SKM-1 treated with dmso at 0.1 percent for 144 hours (cell line): ENCODE measurements at regions not wholly inside any gene's neighbourhood (a gene's known extent, or its start where the extent isn't known, plus 50 kb on each side); places are given as distances from the start of the nearest gene placed in this dataset.
A peak's percentile ranks its signal among the peaks of the same experiment; 100 is the strongest.

ENCODE experiments used
- DNase-seq: peaks from one replicate; lab custom pipeline; 2025; ENCODE audit not compliant: unreplicated experiment; lab: John Stamatoyannopoulos, UW

DNA sequence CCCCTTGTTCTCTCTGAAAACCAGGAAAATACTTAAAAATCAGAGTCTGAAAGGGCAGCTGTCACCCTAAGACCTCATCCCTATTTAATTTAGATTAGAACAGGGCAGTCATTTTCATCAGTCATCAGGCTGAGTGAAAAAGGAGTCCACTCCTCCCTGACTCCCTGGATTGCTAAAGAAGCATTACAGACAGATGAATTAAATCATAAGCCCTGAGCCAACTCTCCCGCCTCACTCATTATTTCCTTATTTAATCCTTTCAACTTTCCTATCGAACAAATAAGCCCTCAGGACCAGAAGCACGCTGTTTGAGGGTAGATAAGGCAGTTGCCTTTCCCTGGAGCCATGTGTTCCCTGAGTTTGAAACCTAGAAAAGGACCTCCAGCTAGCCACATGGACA is 201.9 kb upstream of the ANKRD55 start:
- DNase-seq, result no peak

DNA sequence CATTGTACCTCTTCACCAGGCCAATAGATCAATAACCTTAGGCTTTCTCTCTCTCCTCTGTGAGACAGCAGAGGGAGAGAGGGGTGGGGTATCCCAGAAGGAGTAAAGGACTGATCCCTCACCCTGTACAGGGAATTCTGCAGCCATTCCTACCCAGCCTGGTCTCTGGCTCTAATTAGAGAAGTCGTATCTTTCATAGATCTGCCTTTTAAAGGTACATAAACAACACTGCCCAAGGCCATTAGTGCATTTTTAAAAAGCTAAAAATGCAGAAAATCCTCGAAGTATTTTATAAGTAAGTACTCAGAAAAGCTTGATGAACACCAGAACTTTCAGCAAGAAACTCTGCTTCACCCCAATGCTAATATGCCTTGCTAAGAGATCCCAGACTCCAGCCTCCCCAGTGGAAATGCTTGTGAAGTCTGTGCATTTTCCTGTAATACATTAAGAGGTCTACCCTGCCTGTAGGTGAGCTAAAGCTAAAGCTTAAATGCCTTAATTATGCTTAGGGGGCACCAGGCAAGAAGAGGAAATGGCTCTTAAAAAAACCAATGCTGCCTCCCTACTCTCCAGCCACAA is 200.0 kb upstream of the ANKRD55 start:
- DNase-seq, result no peak

DNA sequence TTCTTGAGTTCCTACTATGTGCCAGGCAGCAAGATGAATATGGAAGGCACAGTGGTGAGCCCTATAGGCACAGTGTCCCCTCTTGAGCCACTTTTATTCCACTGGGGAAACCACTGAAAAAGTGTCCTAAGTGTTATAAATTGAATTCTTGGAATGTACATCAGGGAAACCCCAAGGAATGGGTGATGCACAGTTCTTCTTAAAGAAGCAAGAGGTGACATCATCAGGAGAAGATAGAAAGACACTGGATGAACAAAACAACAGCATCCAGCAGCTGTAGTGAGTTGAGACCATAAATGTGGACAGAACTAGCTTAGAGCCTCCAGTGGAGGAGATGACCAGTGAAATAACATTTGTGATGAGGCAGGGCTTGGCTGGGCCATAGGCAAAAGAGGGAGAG is 199.2 kb upstream of the ANKRD55 start:
- DNase-seq, result no peak

DNA sequence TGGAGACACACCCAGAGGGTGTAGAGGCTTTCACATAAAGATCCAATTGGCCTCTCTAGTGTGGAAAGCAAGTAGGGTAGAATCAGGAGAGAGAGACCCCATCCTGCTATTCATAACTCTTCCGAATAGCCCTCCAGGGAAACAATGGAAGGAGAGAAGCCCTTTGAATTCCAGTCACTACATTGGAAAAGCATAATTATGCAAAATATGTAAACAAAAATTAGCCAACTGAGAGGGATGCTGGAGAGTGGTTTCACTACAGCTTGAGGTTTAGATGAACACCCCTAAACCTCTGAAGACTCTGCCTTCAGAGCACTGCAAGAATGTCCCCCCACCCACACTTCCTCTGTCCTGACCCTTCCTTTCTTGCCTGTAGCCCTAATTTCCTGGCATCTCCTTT is 197.3 kb upstream of the ANKRD55 start:
- DNase-seq, result no peak

DNA sequence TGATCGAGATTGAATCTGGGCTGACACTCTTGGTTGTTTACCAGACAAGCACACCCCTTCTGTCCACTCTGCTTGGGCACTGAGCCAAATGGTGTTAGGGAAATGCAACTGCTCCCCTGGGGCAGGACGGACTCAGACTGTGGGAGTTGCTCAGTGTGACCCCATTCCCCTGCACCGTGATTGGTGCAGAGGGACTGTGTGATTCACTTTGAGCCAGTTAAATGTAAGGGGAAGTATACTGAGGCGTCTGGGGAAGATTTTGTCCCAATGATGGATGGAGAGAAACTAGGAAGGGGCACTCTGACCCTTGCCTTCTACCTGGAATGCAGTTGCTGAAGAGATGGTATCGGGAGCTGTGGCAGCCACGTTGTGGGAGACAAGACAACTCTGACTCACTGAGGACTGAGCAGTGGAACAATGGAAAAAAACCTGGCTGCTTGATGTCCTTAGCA is 196.0 kb upstream of the ANKRD55 start:
- no peak for DNase-seq

DNA sequence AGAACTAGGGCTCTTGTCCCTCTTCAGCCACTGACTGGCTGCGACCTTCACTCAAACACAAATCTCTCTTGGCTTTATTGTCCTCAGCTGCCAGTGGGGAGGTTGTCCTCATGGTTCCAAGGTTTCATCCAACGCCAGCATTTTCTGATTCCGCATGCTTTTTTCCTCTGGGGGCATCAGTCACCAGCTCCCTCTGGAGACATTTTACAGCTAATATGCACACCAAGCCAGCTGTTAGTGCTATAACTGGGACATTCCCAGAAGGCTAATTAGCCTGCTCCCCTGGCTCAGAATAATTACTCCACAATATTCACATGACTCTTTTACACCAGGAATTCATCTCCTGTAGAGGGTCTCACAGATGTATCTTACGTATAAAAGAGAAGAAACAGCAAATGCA is 193.6 kb upstream of the ANKRD55 start:
- no peak for DNase-seq

DNA sequence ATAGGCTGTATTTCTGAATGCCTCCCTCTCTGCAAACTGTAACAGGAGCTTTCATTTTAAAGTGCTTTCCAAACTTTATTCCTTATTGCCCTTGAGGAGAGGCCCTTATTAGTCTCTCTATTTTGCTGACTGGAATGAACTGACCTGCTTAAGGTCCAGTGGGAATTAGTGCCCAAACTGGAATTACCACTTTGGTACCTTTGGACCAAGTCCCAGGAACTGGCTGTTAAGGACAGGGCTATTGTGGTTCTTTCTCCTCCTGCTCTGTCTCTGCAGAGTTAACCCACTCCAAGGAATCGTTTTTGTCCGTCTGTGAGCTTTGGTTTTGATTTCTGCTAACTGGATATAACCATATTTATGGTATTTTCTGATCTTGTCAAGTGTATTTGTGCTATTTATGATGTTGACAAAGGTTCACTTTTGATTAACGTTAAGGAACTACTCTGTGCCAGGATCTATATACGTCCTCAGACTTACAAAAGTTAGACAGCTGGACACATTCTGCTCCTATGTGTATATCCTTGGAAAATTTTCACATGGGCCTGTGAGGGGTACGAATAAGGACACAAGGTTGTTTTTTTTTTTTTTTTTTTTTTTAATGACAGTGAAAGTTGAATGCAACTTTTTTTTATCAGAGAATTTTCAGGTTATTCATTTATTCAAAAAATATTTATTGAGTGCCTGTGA is 189.1 kb upstream of the ANKRD55 start:
- DNase-seq, result no peak

DNA sequence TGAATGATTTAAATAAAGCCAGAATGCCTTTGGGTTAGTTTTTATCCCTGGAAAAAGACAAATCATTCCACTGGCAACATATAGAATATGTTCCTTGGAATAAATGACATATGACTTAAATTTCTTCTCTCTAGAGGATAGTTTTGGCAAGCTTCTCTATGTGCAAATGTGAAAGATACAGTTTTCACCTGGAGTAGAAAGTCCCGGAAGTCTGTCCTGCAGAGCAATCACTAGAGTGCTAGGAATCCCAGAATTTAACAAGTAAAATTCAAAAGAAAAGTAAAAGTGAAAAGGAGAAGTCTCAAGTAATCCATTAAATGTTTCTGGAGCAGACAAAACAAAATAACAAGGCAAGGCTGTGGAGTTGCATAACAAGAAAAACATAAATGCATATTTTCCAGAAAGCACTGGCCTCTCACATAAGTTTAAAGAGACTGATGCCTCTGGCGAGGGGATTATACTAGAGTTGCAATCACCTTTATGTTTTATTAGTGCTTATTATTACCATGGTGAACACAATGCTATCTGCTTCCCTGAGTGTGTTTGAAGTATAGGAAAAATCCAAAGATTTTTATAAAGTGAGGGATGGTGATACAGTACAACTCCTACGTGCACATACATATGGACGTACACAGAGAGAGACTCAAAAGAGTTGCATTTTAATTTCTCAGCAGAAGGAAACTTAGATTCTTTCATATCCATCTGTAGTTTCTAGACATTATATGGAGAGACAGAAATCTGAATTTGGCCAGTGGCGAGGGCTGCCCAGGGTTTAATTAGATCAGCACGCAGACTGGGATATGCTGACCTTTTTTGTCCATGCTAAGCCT is 188.3 kb upstream of the ANKRD55 start:
- no peak for DNase-seq

DNA sequence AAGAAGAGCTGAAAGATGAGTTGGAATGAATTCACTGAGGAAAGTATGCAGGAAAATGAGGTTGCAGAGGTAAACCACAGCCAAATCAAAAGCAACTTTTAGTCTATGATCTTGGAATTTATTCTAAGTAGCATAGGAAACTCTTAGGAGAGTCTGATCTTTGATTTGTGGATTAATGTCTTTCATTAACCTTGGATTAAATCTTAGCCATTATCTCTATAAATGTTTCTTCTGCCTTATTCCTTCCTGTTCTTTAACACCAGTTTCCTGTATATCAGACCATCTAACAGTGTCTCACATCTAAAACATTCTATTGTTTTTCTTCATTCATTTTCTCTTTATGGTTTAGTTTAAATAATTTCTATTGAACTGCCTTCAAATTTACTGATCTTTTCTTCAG is 187.2 kb upstream of the ANKRD55 start:
- no peak for DNase-seq

DNA sequence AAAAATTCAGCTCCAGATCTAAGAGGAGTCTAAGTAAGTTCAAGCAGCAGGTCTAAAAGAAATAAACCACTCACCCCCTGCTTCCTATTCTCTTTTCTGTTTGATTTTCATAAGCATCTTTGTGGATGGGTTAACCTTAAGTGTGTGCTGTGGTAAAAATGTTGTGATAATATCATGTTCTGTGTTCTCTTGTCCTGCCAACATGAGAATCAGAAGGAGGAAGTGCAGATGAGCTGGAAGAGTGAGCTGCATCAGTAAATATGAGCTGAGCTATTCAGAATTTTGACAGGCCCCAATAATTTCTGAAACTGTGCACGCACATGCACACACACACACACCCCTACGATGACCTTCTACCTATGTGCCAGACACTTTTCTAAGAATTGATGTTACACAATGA is 186.5 kb upstream of the ANKRD55 start:
- DNase-seq, result no peak

DNA sequence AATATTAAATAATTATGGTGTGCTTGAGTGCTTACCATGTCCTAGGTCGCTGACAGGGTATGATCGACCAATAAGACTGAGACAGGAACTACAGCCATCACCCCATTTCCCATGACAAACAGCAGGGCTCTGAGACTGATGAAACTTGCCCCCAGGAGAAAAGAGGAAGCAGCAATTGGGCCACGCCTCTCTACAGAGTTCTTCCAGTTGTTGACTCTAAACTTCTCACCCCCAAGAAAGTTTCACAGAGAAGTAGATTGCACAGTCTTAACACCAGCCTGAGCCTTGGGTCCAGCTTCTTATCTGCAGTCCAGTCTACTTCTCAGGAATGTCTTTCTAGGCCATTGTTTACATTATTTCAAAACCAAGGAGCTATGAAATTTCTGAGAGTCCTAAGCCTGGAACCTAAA is 182.2 kb upstream of the ANKRD55 start:
- DNase-seq, result peak; percentile 98

DNA sequence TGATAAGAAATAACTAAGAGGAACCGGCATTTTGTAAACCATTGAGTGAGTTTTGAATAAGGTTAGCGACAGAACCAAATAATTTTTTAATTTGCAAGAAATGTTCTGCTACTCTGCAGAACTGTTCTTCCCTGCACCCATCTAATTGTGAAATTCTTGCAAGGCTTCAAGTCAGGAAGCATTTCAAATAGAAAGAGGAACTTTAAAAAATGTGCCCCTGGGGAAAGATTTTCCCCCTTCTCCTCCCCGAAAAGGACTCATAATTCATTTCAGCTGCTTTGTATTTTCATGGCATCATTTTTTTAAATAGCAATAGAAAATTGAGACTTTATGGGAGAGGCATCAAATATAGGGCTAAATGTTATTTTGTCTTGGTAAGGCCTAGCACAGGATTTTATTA is 180.9 kb upstream of the ANKRD55 start:
- DNase-seq, result peak; percentile 86

DNA sequence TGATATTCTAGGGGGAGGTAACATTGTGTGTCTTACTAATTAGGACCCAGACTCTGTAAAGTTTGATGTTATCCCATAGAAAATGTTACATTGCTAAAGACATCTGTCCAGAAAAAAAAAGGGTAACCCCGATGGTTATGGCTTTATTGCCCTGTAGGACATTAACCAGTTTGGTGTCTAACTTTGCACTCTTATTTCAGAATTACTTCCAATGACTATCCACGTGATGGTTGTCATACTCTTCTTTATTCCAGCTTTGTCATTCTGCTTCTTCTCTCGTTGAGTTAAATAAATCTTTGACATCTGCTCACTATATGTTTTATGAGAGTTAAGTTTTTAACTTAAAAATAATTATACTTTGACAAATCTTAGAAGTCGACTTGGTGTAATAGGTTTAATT is 180.4 kb upstream of the ANKRD55 start:
- DNase-seq, result no peak

DNA sequence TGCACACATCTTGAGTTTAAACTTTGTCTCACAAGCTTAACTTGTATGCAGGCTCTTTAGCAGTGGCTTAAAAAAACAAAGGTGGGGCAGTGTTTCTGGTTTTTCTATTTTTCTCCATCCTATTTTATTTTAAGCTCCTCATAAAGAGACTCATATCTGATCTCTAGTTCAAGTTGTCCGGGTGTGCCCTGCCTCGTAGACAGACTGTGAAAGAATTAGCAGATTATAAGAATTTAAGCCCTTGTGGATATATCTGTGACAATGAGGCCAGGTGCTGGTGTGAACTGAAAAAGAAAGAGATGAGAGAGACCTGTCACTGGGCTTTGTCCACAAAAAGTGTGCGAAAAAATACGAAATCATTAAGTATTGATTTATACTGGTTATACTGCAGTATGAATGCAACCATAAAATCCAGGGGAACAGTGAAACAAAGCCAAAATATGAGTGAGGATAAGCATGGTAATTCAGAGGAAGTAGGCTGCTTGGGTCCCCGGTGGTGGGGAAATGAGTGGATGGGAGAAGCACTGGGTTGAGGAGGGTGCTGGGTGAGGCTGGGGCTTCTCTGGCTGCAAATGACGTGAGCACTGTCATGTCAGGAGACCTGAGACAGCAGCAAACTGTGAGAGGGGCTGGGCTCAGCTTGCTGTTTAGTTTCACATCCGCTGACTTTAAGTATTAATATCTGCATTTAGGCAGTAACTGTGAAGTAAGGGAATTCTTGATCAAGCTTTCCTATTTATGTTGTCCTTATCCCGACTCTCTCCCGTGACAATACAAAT is 179.7 kb upstream of the ANKRD55 start:
- DNase-seq, result peak; percentile 48

DNA sequence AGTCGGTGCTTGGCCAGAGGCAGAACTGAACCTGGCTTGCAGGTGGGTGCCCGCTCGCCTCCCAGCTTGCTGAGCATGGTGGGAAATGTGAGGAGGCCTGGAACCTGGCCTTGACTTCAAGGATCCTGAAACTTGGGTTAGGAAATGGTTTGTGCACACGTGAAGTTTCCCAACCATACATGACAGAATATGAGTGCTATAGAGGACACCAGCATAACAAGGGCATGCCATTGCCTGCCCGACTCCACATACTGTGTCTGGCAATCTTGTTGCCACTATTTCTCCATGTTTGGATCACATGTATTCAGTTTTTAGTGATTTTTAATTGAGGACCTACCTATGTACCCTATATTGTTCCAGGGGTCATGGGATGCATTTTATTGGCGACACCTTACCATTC is 177.6 kb upstream of the ANKRD55 start:
- DNase-seq, result no peak

DNA sequence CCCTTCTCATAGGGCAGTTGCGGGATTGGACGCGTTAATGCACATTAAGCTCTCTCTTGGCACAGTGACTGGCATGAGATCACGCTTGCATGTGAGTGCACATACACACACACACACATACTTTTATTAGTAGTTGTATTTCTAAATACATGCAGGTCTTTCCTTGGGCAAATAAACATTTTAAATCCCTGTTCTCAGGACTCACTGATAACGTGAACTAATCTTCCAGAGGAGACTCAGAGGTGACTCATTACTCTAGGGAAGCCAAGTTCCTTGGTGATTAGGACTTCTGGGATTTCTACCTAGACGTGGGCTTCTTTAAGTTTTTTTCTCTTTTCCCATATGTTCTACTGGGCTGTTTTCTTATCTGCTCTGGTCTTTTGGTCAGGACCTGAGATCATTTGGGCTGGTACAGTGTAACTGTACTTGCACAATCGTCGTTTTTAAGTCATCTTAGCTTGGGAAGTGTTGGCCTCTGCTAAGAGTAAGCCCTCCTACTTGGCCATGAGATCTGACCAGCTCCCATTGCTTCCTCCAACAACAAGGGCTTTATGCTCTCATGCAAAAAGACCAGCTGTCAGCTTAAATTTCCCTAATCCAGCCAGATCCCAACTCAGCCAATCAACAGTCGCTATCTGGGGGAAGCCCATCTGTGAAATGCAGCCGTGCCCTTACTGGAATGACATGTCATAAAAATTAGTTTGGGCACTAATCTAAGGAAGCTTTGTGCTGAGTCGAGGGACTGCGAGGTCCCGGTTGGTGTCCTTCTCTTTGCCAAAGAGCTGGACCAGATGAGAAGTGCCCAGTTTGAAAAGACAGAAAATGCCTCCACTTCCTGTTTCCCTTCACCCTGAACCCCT is 176.4 kb upstream of the ANKRD55 start:
- DNase-seq, result no peak

DNA sequence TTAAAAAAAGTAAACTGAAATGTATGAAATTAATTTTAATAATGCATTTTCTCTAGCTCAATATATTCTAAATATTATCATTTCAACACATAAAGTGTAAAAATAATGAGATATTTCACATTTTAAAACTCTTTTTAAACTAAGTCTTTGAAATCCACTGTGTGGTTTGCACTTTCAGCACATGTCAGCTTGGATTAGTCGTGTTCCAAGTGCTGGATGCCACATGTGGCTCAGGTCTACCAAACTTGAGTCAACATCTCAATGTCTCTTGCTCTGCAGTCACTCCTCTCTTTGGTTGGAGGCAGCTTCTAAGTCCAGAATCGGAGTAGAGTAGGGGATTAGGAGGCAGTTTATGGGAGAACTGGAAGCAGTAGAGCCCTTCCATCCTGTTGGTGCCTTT is 173.7 kb upstream of the ANKRD55 start:
- DNase-seq, result no peak

DNA sequence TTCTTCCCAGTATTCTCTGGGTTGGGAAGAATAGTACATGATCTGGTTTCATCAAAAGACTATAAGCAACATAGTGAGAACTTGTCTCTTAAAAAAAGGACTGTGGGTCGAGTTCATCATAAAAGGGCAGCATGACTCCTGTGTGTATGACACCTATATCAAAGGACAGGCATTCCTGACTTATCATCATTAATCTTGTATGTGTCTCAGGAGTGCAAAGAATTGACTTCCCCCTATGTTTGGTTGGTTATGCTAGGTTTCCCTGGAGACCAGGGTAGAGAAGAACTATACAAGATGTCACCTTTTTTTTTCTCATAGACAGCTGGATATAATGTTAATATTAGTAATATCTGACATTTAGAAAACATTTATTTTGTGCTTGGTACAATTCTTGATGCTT is 173.1 kb upstream of the ANKRD55 start:
- DNase-seq, result no peak

DNA sequence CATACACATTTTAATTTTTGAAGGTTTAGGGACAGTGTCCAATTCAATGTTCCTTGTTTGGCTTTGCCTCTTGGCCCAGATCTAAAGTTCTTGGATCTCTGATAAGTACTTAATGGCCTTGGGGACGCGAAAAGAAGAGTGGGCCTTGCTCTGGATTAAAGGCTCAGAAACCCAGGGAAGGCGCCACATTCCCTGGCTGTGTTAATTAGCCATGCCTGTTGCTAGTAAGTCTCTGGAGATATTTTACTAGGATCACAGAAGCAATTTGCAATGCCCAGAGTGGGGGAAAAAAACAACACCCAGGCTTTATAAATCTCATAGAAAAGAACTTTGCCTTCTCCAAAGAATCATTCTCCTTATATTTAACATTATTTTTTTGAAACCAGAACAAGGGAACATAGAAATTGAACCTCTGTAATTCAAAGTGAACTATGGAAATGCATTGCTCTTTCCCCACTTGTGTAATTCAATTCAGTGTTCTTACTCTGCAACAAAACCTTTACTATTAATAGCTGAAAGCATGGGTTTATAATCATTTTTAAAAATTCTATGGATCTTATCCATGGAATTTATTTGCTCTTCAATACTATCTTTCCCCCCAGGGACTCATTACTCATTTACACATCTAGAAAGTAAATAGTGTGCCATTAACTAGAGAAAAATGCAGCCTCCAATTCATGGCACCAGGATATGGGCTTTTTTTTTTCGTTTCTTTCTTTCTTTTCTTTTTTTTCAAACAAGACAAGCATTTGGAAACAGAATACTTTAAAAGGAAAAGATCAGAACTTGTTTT is 172.2 kb upstream of the ANKRD55 start:
- DNase-seq, result no peak
